ENCODE measurements at regions not wholly inside any gene's neighbourhood (a gene's known extent, or its start where the extent isn't known, plus 50 kb on each side); places are given as distances from the start of the nearest gene placed in this dataset.

GRCh38 chr1:8211251-8211882 lies 106.5 kb upstream of the SLC45A1 start:
- no peak for TF ChIP-seq CTCF (IDR thresholded peaks at IDR 0.05)
- no peak for TF ChIP-seq POLR2AphosphoS5 (IDR thresholded peaks at IDR 0.05)
- no peak for TF ChIP-seq POLR2A (IDR thresholded peaks at IDR 0.05)

All from prostate gland (tissue), 2 donors.